ENCODE measurements at regions not wholly inside any gene's neighbourhood (a gene's known extent, or its start where the extent isn't known, plus 50 kb on each side); places are given as distances from the start of the nearest gene placed in this dataset.

- DNase-seq: no peak
Observed at GRCh38 chr1:56340977-56341376, 238.4 kb downstream of the PLPP3 start.

- no peak for DNase-seq
Observed at GRCh38 chr1:56339786-56340465, 239.4 kb downstream of the PLPP3 start.

- DNase-seq: no peak
Observed at GRCh38 chr1:56339093-56339492, 240.3 kb downstream of the PLPP3 start.

GRCh38 chr1:56336982-56337381 lies 242.4 kb downstream of the PLPP3 start:
- no peak for DNase-seq

- DNase-seq: no peak
Observed at GRCh38 chr1:56335394-56335793, 244.0 kb downstream of the PLPP3 start.

- no peak for DNase-seq
Observed at GRCh38 chr1:56334047-56334446, 245.3 kb downstream of the PLPP3 start.

- DNase-seq: no peak
Observed at GRCh38 chr1:56333461-56333860, 245.9 kb downstream of the PLPP3 start.

- DNase-seq: peak; percentile 2
Observed at GRCh38 chr1:56331892-56332567, 247.3 kb downstream of the PLPP3 start.

- DNase-seq: no peak
Observed at GRCh38 chr1:56331207-56331891, 248.0 kb downstream of the PLPP3 start.

GRCh38 chr1:56330391-56331026 lies 248.9 kb downstream of the PLPP3 start:
- DNase-seq: no peak

GRCh38 chr1:56329970-56330369 lies 249.4 kb downstream of the PLPP3 start:
- no peak for DNase-seq

- DNase-seq: no peak
Observed at GRCh38 chr1:56327195-56327594, 252.2 kb downstream of the PLPP3 start.

GRCh38 chr1:56326056-56326455 lies 253.3 kb downstream of the PLPP3 start:
- DNase-seq: no peak

- no peak for DNase-seq
Observed at GRCh38 chr1:56324504-56324903, 254.9 kb downstream of the PLPP3 start.

GRCh38 chr1:56322211-56322610 lies 257.2 kb downstream of the PLPP3 start:
- DNase-seq: no peak

- no peak for DNase-seq
Observed at GRCh38 chr1:56321150-56321490, 258.2 kb downstream of the PLPP3 start.

- DNase-seq: no peak
Observed at GRCh38 chr1:56320464-56321149, 258.8 kb downstream of the PLPP3 start.

GRCh38 chr1:56317722-56318121 lies 261.6 kb downstream of the PLPP3 start:
- DNase-seq: no peak

GRCh38 chr1:56315293-56315942 lies 263.9 kb downstream of the PLPP3 start:
- DNase-seq: no peak

GRCh38 chr1:56313560-56313959 lies 265.8 kb downstream of the PLPP3 start:
- DNase-seq: no peak

GRCh38 chr1:56311766-56312165 lies 267.6 kb downstream of the PLPP3 start:
- DNase-seq: no peak

GRCh38 chr1:56310945-56311344 lies 268.4 kb downstream of the PLPP3 start:
- DNase-seq: no peak

- no peak for DNase-seq
Observed at GRCh38 chr1:56309065-56309464, 270.3 kb downstream of the PLPP3 start.
